ENCODE measurements at regions not wholly inside any gene's neighbourhood (a gene's known extent, or its start where the extent isn't known, plus 50 kb on each side); places are given as distances from the start of the nearest gene placed in this dataset.
A peak's percentile ranks its signal among the peaks of the same experiment; 100 is the strongest.

- Histone ChIP-seq H3K14ac (ENCODE audit: low read length) (no peak overlapping the region), H3K27me3 (ENCODE audit: insufficient read depth, low read length) (no peaks in the 10 kb centered on the region), H3K4ac (ENCODE audit: low read depth, low read length) (no peak overlapping the region), H3K9me3 (ENCODE audit: insufficient read depth, low read depth, low read length) (no peaks in the 10 kb centered on the region), H3K36me3 (ENCODE audit: control insufficient read depth in 1 of 2, insufficient read depth in 2 of 2, low read length in 2 of 2) (no peaks in the 10 kb centered on the region), H3K4me3 (ENCODE audit: low read depth, low read length) (no peak overlapping the region), H3K79me1 (ENCODE audit: low read length) (no peaks in the 10 kb centered on the region), H2BK5ac (ENCODE audit: low read depth, low read length, poor library complexity) (no peak overlapping the region), H2AK5ac (ENCODE audit: low read length) (no peak overlapping the region), H3K4me1 (ENCODE audit: control insufficient read depth in 1 of 2, insufficient read depth in 2 of 2, low read length in 2 of 2) (no peaks in the 10 kb centered on the region), H2BK120ac (ENCODE audit: insufficient read depth, low read length, poor library complexity) (no peak overlapping the region), H2BK12ac (ENCODE audit: low read length) (no peak overlapping the region), H4K91ac (ENCODE audit: low read depth, low read length) (no peak overlapping the region), H3K79me2 (ENCODE audit: control insufficient read depth, insufficient read depth, low read length, poor library complexity) (no peaks in the 10 kb centered on the region), H3K4me2 (ENCODE audit: low read length) (no peak overlapping the region), H4K12ac (ENCODE audit: low read depth, low read length) (no peak overlapping the region), H2AFZ (ENCODE audit: insufficient read depth, low read length, poor library complexity) (no peak overlapping the region), H3K18ac (ENCODE audit: low read length) (no peak overlapping the region), H3K27ac (ENCODE audit: low read depth, low read length) (no peak overlapping the region), H3K9ac (ENCODE audit: low read length) (no peak overlapping the region), H4K8ac (ENCODE audit: low read depth, low read length) (no peak overlapping the region), H3K23ac (ENCODE audit: low read length) (no peak overlapping the region)
- no CpG with 5 or more reads among the region's 2 CpGs for WGBS (ENCODE audit: extremely low coverage, insufficient coverage, insufficient read length)
- DNase-seq = no peak
These were observed 192.4 kb upstream of the NUDT4 start for GRCh38 chr12:93185369-93185741.

DNA sequence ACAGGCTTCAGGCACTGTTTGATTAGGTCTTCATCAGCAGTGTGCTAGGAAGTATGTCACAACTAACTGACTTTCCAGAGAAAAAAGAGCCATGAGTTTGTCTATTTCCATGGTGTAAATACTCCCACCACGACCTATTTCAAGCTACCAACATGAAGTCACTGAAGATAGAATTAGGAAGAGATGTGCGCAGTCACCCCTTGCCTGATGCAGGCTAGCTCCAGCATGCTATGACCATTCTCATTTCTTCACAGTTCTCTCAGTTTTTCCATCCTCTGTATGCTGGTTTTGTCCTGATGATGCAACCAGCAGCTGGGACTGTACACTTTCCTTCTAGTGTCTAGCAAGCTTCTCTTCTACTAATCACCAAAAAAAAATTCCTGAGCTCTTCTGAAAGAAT is 191.6 kb upstream of the NUDT4 start:
- no CpG with 5 or more reads among the region's 2 CpGs for WGBS (ENCODE audit: extremely low coverage, insufficient coverage, insufficient read length)
- H4K12ac ChIP-seq (ENCODE audit: low read depth, low read length) = no peak overlapping the region
- no peak overlapping the region for H4K8ac ChIP-seq (ENCODE audit: low read depth, low read length)
- no peaks in the 10 kb centered on the region for H3K79me2 ChIP-seq (ENCODE audit: control insufficient read depth, insufficient read depth, low read length, poor library complexity)
- peak; percentile 21 to 64 for DNase-seq
- H3K23ac ChIP-seq (ENCODE audit: low read length) = no peak overlapping the region
- H3K36me3 ChIP-seq (ENCODE audit: control insufficient read depth in 1 of 2, insufficient read depth in 2 of 2, low read length in 2 of 2) = no peaks in the 10 kb centered on the region
- H2BK12ac ChIP-seq (ENCODE audit: low read length) = no peak overlapping the region
- no peaks in the 10 kb centered on the region for H3K9me3 ChIP-seq (ENCODE audit: insufficient read depth, low read depth, low read length)
- no peaks in the 10 kb centered on the region for H3K79me1 ChIP-seq (ENCODE audit: low read length)
- H3K4me2 ChIP-seq (ENCODE audit: low read length) = no peak overlapping the region
- H3K27ac ChIP-seq (ENCODE audit: low read depth, low read length) = no peak overlapping the region
- H3K27me3 ChIP-seq (ENCODE audit: insufficient read depth, low read length) = no peaks in the 10 kb centered on the region
- no peak overlapping the region for H2BK5ac ChIP-seq (ENCODE audit: low read depth, low read length, poor library complexity)
- no peak overlapping the region for H3K4me3 ChIP-seq (ENCODE audit: low read depth, low read length)
- H3K18ac ChIP-seq (ENCODE audit: low read length) = no peak overlapping the region
- H2BK120ac ChIP-seq (ENCODE audit: insufficient read depth, low read length, poor library complexity) = no peak overlapping the region
- H3K14ac ChIP-seq (ENCODE audit: low read length) = no peak overlapping the region
- no peak overlapping the region for H3K4ac ChIP-seq (ENCODE audit: low read depth, low read length)
- H3K9ac ChIP-seq (ENCODE audit: low read length) = no peak overlapping the region
- H4K91ac ChIP-seq (ENCODE audit: low read depth, low read length) = no peak overlapping the region
- no peak overlapping the region for H2AFZ ChIP-seq (ENCODE audit: insufficient read depth, low read length, poor library complexity)
- no peaks in the 10 kb centered on the region for H3K4me1 ChIP-seq (ENCODE audit: control insufficient read depth in 1 of 2, insufficient read depth in 2 of 2, low read length in 2 of 2)
- H2AK5ac ChIP-seq (ENCODE audit: low read length) = no peak overlapping the region

GRCh38 chr12:93186621-93187020 is 191.1 kb upstream of the NUDT4 start:
- H3K79me1 ChIP-seq (ENCODE audit: low read length) = no peaks in the 10 kb centered on the region
- H3K79me2 ChIP-seq (ENCODE audit: control insufficient read depth, insufficient read depth, low read length, poor library complexity) = no peaks in the 10 kb centered on the region

GRCh38 chr12:93191423-93191822 is 186.3 kb upstream of the NUDT4 start:
- no peak overlapping the region for H2AFZ ChIP-seq (ENCODE audit: insufficient read depth, low read length, poor library complexity)
- H3K18ac ChIP-seq (ENCODE audit: low read length) = no peak overlapping the region
- H3K4me1 ChIP-seq (ENCODE audit: control insufficient read depth in 1 of 2, insufficient read depth in 2 of 2, low read length in 2 of 2) = no peaks in the 10 kb centered on the region
- no peaks in the 10 kb centered on the region for H3K9me3 ChIP-seq (ENCODE audit: insufficient read depth, low read depth, low read length)
- no peaks in the 10 kb centered on the region for H3K27me3 ChIP-seq (ENCODE audit: insufficient read depth, low read length)
- no peak overlapping the region for H3K4ac ChIP-seq (ENCODE audit: low read depth, low read length)
- no peak overlapping the region for H4K91ac ChIP-seq (ENCODE audit: low read depth, low read length)
- no peak overlapping the region for H4K8ac ChIP-seq (ENCODE audit: low read depth, low read length)
- no peaks in the 10 kb centered on the region for H3K36me3 ChIP-seq (ENCODE audit: control insufficient read depth in 1 of 2, insufficient read depth in 2 of 2, low read length in 2 of 2)
- no CpG with 5 or more reads among the region's 2 CpGs for WGBS (ENCODE audit: extremely low coverage, insufficient coverage, insufficient read length)
- H3K14ac ChIP-seq (ENCODE audit: low read length) = no peak overlapping the region
- no peak overlapping the region for H4K12ac ChIP-seq (ENCODE audit: low read depth, low read length)
- H3K4me2 ChIP-seq (ENCODE audit: low read length) = no peak overlapping the region
- H3K27ac ChIP-seq (ENCODE audit: low read depth, low read length) = no peak overlapping the region
- no peak overlapping the region for H2BK120ac ChIP-seq (ENCODE audit: insufficient read depth, low read length, poor library complexity)
- H3K23ac ChIP-seq (ENCODE audit: low read length) = no peak overlapping the region
- no peak for DNase-seq
- H3K4me3 ChIP-seq (ENCODE audit: low read depth, low read length) = no peak overlapping the region
- H2BK12ac ChIP-seq (ENCODE audit: low read length) = no peak overlapping the region
- H3K79me1 ChIP-seq (ENCODE audit: low read length) = no peaks in the 10 kb centered on the region
- no peak overlapping the region for H3K9ac ChIP-seq (ENCODE audit: low read length)
- H3K79me2 ChIP-seq (ENCODE audit: control insufficient read depth, insufficient read depth, low read length, poor library complexity) = no peaks in the 10 kb centered on the region
- no peak overlapping the region for H2AK5ac ChIP-seq (ENCODE audit: low read length)
- H2BK5ac ChIP-seq (ENCODE audit: low read depth, low read length, poor library complexity) = no peak overlapping the region

More at GRCh38 chr12:93186621-93187020, 191.1 kb upstream of the NUDT4 start:
- DNase-seq = no peak
- Histone ChIP-seq H3K9ac (ENCODE audit: low read length) (no peak overlapping the region), H3K23ac (ENCODE audit: low read length) (no peak overlapping the region), H3K27ac (ENCODE audit: low read depth, low read length) (no peak overlapping the region), H3K14ac (ENCODE audit: low read length) (no peak overlapping the region), H2AFZ (ENCODE audit: insufficient read depth, low read length, poor library complexity) (no peak overlapping the region), H2BK5ac (ENCODE audit: low read depth, low read length, poor library complexity) (no peak overlapping the region), H4K12ac (ENCODE audit: low read depth, low read length) (no peak overlapping the region), H3K4ac (ENCODE audit: low read depth, low read length) (no peak overlapping the region), H3K27me3 (ENCODE audit: insufficient read depth, low read length) (no peaks in the 10 kb centered on the region), H3K18ac (ENCODE audit: low read length) (no peak overlapping the region), H2AK5ac (ENCODE audit: low read length) (no peak overlapping the region), H3K36me3 (ENCODE audit: control insufficient read depth in 1 of 2, insufficient read depth in 2 of 2, low read length in 2 of 2) (no peaks in the 10 kb centered on the region), H3K4me3 (ENCODE audit: low read depth, low read length) (no peak overlapping the region), H3K4me2 (ENCODE audit: low read length) (no peak overlapping the region), H4K91ac (ENCODE audit: low read depth, low read length) (no peak overlapping the region), H3K4me1 (ENCODE audit: control insufficient read depth in 1 of 2, insufficient read depth in 2 of 2, low read length in 2 of 2) (no peaks in the 10 kb centered on the region), H2BK120ac (ENCODE audit: insufficient read depth, low read length, poor library complexity) (no peak overlapping the region), H4K8ac (ENCODE audit: low read depth, low read length) (no peak overlapping the region), H2BK12ac (ENCODE audit: low read length) (no peak overlapping the region), H3K9me3 (ENCODE audit: insufficient read depth, low read depth, low read length) (no peaks in the 10 kb centered on the region)
- WGBS (ENCODE audit: extremely low coverage, insufficient coverage, insufficient read length) = no CpG with 5 or more reads among the region's 2 CpGs
